ENCODE measurements at regions not wholly inside any gene's neighbourhood (a gene's known extent, or its start where the extent isn't known, plus 50 kb on each side); places are given as distances from the start of the nearest gene placed in this dataset.

- Histone ChIP-seq H3K9ac (ENCODE audit: low read length) (no peak overlapping the region), H3K27ac (ENCODE audit: low read length) (no peak overlapping the region), H3K4me3 (ENCODE audit: low read length) (no peak overlapping the region), H3K27me3 (ENCODE audit: control insufficient read depth, insufficient read depth, low read length) (no peaks in the 10 kb centered on the region), H3K4me1 (ENCODE audit: control insufficient read depth, low read depth, low read length) (peaks cover 13% of the 10 kb centered on the region), H3K9me3 (ENCODE audit: control insufficient read depth, low read depth, low read length) (no peaks in the 10 kb centered on the region), H3K36me3 (ENCODE audit: control insufficient read depth, low read depth, low read length) (no peaks in the 10 kb centered on the region)
These were observed 633.1 kb upstream of the SETBP1 start for GRCh38 chr18:44047585-44047984.

- H3K9ac ChIP-seq (ENCODE audit: low read length) = no peak overlapping the region
- peaks cover 13% of the 10 kb centered on the region for H3K4me1 ChIP-seq (ENCODE audit: control insufficient read depth, low read depth, low read length)
- H3K4me3 ChIP-seq (ENCODE audit: low read length) = no peak overlapping the region
- H3K36me3 ChIP-seq (ENCODE audit: control insufficient read depth, low read depth, low read length) = no peaks in the 10 kb centered on the region
- no peak overlapping the region for H3K27ac ChIP-seq (ENCODE audit: low read length)
- H3K27me3 ChIP-seq (ENCODE audit: control insufficient read depth, insufficient read depth, low read length) = no peaks in the 10 kb centered on the region
- no peaks in the 10 kb centered on the region for H3K9me3 ChIP-seq (ENCODE audit: control insufficient read depth, low read depth, low read length)
These were observed 632.3 kb upstream of the SETBP1 start for GRCh38 chr18:44048435-44048834.

GRCh38 chr18:44048846-44049245, 631.8 kb upstream of the SETBP1 start:
- Histone ChIP-seq H3K27ac (ENCODE audit: low read length) (no peak overlapping the region), H3K9me3 (ENCODE audit: control insufficient read depth, low read depth, low read length) (no peaks in the 10 kb centered on the region), H3K4me3 (ENCODE audit: low read length) (no peak overlapping the region), H3K27me3 (ENCODE audit: control insufficient read depth, insufficient read depth, low read length) (no peaks in the 10 kb centered on the region), H3K4me1 (ENCODE audit: control insufficient read depth, low read depth, low read length) (peaks cover 13% of the 10 kb centered on the region), H3K36me3 (ENCODE audit: control insufficient read depth, low read depth, low read length) (no peaks in the 10 kb centered on the region), H3K9ac (ENCODE audit: low read length) (no peak overlapping the region)

- H3K9ac ChIP-seq (ENCODE audit: low read length) = no peak overlapping the region
- peaks cover 13% of the 10 kb centered on the region for H3K4me1 ChIP-seq (ENCODE audit: control insufficient read depth, low read depth, low read length)
- no peaks in the 10 kb centered on the region for H3K9me3 ChIP-seq (ENCODE audit: control insufficient read depth, low read depth, low read length)
- no peak overlapping the region for H3K27ac ChIP-seq (ENCODE audit: low read length)
- H3K4me3 ChIP-seq (ENCODE audit: low read length) = no peak overlapping the region
- H3K36me3 ChIP-seq (ENCODE audit: control insufficient read depth, low read depth, low read length) = no peaks in the 10 kb centered on the region
- H3K27me3 ChIP-seq (ENCODE audit: control insufficient read depth, insufficient read depth, low read length) = no peaks in the 10 kb centered on the region
These were observed 629.7 kb upstream of the SETBP1 start for GRCh38 chr18:44051026-44051425.

- Histone ChIP-seq H3K27ac (ENCODE audit: low read length) (no peak overlapping the region), H3K36me3 (ENCODE audit: control insufficient read depth, low read depth, low read length) (no peaks in the 10 kb centered on the region), H3K9ac (ENCODE audit: low read length) (no peak overlapping the region), H3K4me1 (ENCODE audit: control insufficient read depth, low read depth, low read length) (peaks cover 6% of the 10 kb centered on the region), H3K9me3 (ENCODE audit: control insufficient read depth, low read depth, low read length) (no peaks in the 10 kb centered on the region), H3K4me3 (ENCODE audit: low read length) (no peak overlapping the region), H3K27me3 (ENCODE audit: control insufficient read depth, insufficient read depth, low read length) (no peaks in the 10 kb centered on the region)
These were observed 626.2 kb upstream of the SETBP1 start for GRCh38 chr18:44054514-44054913.

GRCh38 chr18:44060197-44060596, 620.5 kb upstream of the SETBP1 start:
- Histone ChIP-seq H3K9me3 (ENCODE audit: control insufficient read depth, low read depth, low read length) (no peaks in the 10 kb centered on the region), H3K36me3 (ENCODE audit: control insufficient read depth, low read depth, low read length) (no peaks in the 10 kb centered on the region), H3K27ac (ENCODE audit: low read length) (no peak overlapping the region), H3K9ac (ENCODE audit: low read length) (no peak overlapping the region), H3K27me3 (ENCODE audit: control insufficient read depth, insufficient read depth, low read length) (no peaks in the 10 kb centered on the region), H3K4me1 (ENCODE audit: control insufficient read depth, low read depth, low read length) (no peaks in the 10 kb centered on the region), H3K4me3 (ENCODE audit: low read length) (no peak overlapping the region)

GRCh38 chr18:44061438-44061837, 619.2 kb upstream of the SETBP1 start:
- Histone ChIP-seq H3K36me3 (ENCODE audit: control insufficient read depth, low read depth, low read length) (no peaks in the 10 kb centered on the region), H3K27me3 (ENCODE audit: control insufficient read depth, insufficient read depth, low read length) (no peaks in the 10 kb centered on the region), H3K9ac (ENCODE audit: low read length) (no peak overlapping the region), H3K9me3 (ENCODE audit: control insufficient read depth, low read depth, low read length) (no peaks in the 10 kb centered on the region), H3K4me1 (ENCODE audit: control insufficient read depth, low read depth, low read length) (no peaks in the 10 kb centered on the region), H3K27ac (ENCODE audit: low read length) (no peak overlapping the region), H3K4me3 (ENCODE audit: low read length) (no peak overlapping the region)

GRCh38 chr18:44062345-44062744, 618.3 kb upstream of the SETBP1 start:
- Histone ChIP-seq H3K9me3 (ENCODE audit: control insufficient read depth, low read depth, low read length) (no peaks in the 10 kb centered on the region), H3K36me3 (ENCODE audit: control insufficient read depth, low read depth, low read length) (no peaks in the 10 kb centered on the region), H3K4me3 (ENCODE audit: low read length) (no peak overlapping the region), H3K9ac (ENCODE audit: low read length) (no peak overlapping the region), H3K27ac (ENCODE audit: low read length) (no peak overlapping the region), H3K4me1 (ENCODE audit: control insufficient read depth, low read depth, low read length) (no peaks in the 10 kb centered on the region), H3K27me3 (ENCODE audit: control insufficient read depth, insufficient read depth, low read length) (no peaks in the 10 kb centered on the region)

- Histone ChIP-seq H3K4me3 (ENCODE audit: low read length) (no peak overlapping the region), H3K27ac (ENCODE audit: low read length) (no peak overlapping the region), H3K9me3 (ENCODE audit: control insufficient read depth, low read depth, low read length) (no peaks in the 10 kb centered on the region), H3K36me3 (ENCODE audit: control insufficient read depth, low read depth, low read length) (no peaks in the 10 kb centered on the region), H3K9ac (ENCODE audit: low read length) (no peak overlapping the region), H3K27me3 (ENCODE audit: control insufficient read depth, insufficient read depth, low read length) (no peaks in the 10 kb centered on the region), H3K4me1 (ENCODE audit: control insufficient read depth, low read depth, low read length) (no peaks in the 10 kb centered on the region)
These were observed 615.5 kb upstream of the SETBP1 start for GRCh38 chr18:44065206-44065605.

- Histone ChIP-seq H3K27me3 (ENCODE audit: control insufficient read depth, insufficient read depth, low read length) (no peaks in the 10 kb centered on the region), H3K27ac (ENCODE audit: low read length) (no peak overlapping the region)
These were observed 614.1 kb upstream of the SETBP1 start for GRCh38 chr18:44066541-44066940.

GRCh38 chr18:44067186-44067585, 613.5 kb upstream of the SETBP1 start:
- H3K36me3 ChIP-seq (ENCODE audit: control insufficient read depth, low read depth, low read length) = no peaks in the 10 kb centered on the region
- H3K4me3 ChIP-seq (ENCODE audit: low read length) = no peak overlapping the region
- no peaks in the 10 kb centered on the region for H3K4me1 ChIP-seq (ENCODE audit: control insufficient read depth, low read depth, low read length)
- H3K27ac ChIP-seq (ENCODE audit: low read length) = no peak overlapping the region
- no peak overlapping the region for H3K9ac ChIP-seq (ENCODE audit: low read length)
- H3K27me3 ChIP-seq (ENCODE audit: control insufficient read depth, insufficient read depth, low read length) = no peaks in the 10 kb centered on the region
- no peaks in the 10 kb centered on the region for H3K9me3 ChIP-seq (ENCODE audit: control insufficient read depth, low read depth, low read length)

More at GRCh38 chr18:44066541-44066940, 614.1 kb upstream of the SETBP1 start:
- Histone ChIP-seq H3K4me1 (ENCODE audit: control insufficient read depth, low read depth, low read length) (no peaks in the 10 kb centered on the region), H3K9ac (ENCODE audit: low read length) (no peak overlapping the region), H3K36me3 (ENCODE audit: control insufficient read depth, low read depth, low read length) (no peaks in the 10 kb centered on the region), H3K4me3 (ENCODE audit: low read length) (no peak overlapping the region), H3K9me3 (ENCODE audit: control insufficient read depth, low read depth, low read length) (no peaks in the 10 kb centered on the region)

GRCh38 chr18:44075038-44075437, 605.6 kb upstream of the SETBP1 start:
- Histone ChIP-seq H3K4me1 (ENCODE audit: control insufficient read depth, low read depth, low read length) (no peaks in the 10 kb centered on the region), H3K9ac (ENCODE audit: low read length) (no peak overlapping the region), H3K9me3 (ENCODE audit: control insufficient read depth, low read depth, low read length) (no peaks in the 10 kb centered on the region), H3K27me3 (ENCODE audit: control insufficient read depth, insufficient read depth, low read length) (no peaks in the 10 kb centered on the region), H3K36me3 (ENCODE audit: control insufficient read depth, low read depth, low read length) (no peaks in the 10 kb centered on the region), H3K27ac (ENCODE audit: low read length) (no peak overlapping the region), H3K4me3 (ENCODE audit: low read length) (no peak overlapping the region)

All from iPS-18a (cell line).